ENCODE measurements at regions not wholly inside any gene's neighbourhood (a gene's known extent, or its start where the extent isn't known, plus 50 kb on each side); places are given as distances from the start of the nearest gene placed in this dataset.

- Mint-ChIP-seq H3K27me3 (ENCODE audit: unreplicated experiment) (no peaks in the 10 kb centered on the region), H3K36me3 (ENCODE audit: unreplicated experiment) (no peaks in the 10 kb centered on the region), H3K4me1 (ENCODE audit: unreplicated experiment) (peaks cover 3% of the 10 kb centered on the region), H3K9me3 (ENCODE audit: unreplicated experiment) (peaks cover 5% of the 10 kb centered on the region), H3K4me3 (ENCODE audit: unreplicated experiment) (no peak overlapping the region), H3K27ac (ENCODE audit: unreplicated experiment) (no peak overlapping the region)
- no peak for DNase-seq (ENCODE audit: extremely low spot score, unreplicated experiment)
- no peak for TF ChIP-seq CTCF (IDR thresholded peaks at IDR 0.05)
Observed at GRCh38 chr7:41418337-41418736, 284.6 kb downstream of the INHBA start.

- Mint-ChIP-seq H3K27ac (ENCODE audit: unreplicated experiment) (no peak overlapping the region), H3K27me3 (ENCODE audit: unreplicated experiment) (no peaks in the 10 kb centered on the region), H3K4me1 (ENCODE audit: unreplicated experiment) (peaks cover 3% of the 10 kb centered on the region), H3K36me3 (ENCODE audit: unreplicated experiment) (no peaks in the 10 kb centered on the region), H3K9me3 (ENCODE audit: unreplicated experiment) (peaks cover 15% of the 10 kb centered on the region), H3K4me3 (ENCODE audit: unreplicated experiment) (no peak overlapping the region)
- TF ChIP-seq CTCF (IDR thresholded peaks at IDR 0.05): no peak
- no peak for DNase-seq (ENCODE audit: extremely low spot score, unreplicated experiment)
Observed at GRCh38 chr7:41416208-41416595, 286.7 kb downstream of the INHBA start.

GRCh38 chr7:41415471-41416207 is 287.3 kb downstream of the INHBA start:
- Mint-ChIP-seq H3K4me3 (ENCODE audit: unreplicated experiment) (no peak overlapping the region), H3K27ac (ENCODE audit: unreplicated experiment) (no peak overlapping the region), H3K36me3 (ENCODE audit: unreplicated experiment) (no peaks in the 10 kb centered on the region), H3K9me3 (ENCODE audit: unreplicated experiment) (peaks cover 15% of the 10 kb centered on the region), H3K27me3 (ENCODE audit: unreplicated experiment) (no peaks in the 10 kb centered on the region), H3K4me1 (ENCODE audit: unreplicated experiment) (peaks cover 3% of the 10 kb centered on the region)
- no peak for DNase-seq (ENCODE audit: extremely low spot score, unreplicated experiment)
- TF ChIP-seq CTCF (IDR thresholded peaks at IDR 0.05): no peak

GRCh38 chr7:41415051-41415450 is 287.8 kb downstream of the INHBA start:
- TF ChIP-seq CTCF (IDR thresholded peaks at IDR 0.05): no peak
- no peaks in the 10 kb centered on the region for H3K27me3 Mint-ChIP-seq (ENCODE audit: unreplicated experiment)

GRCh38 chr7:41404375-41405074 is 298.4 kb downstream of the INHBA start:
- Mint-ChIP-seq H3K9me3 (ENCODE audit: unreplicated experiment) (no peaks in the 10 kb centered on the region), H3K4me1 (ENCODE audit: unreplicated experiment) (no peaks in the 10 kb centered on the region), H3K27ac (ENCODE audit: unreplicated experiment) (no peak overlapping the region), H3K36me3 (ENCODE audit: unreplicated experiment) (no peaks in the 10 kb centered on the region), H3K4me3 (ENCODE audit: unreplicated experiment) (no peak overlapping the region), H3K27me3 (ENCODE audit: unreplicated experiment) (no peaks in the 10 kb centered on the region)
- no peak for DNase-seq (ENCODE audit: extremely low spot score, unreplicated experiment)
- TF ChIP-seq CTCF (IDR thresholded peaks at IDR 0.05): no peak

More at GRCh38 chr7:41415051-41415450, 287.8 kb downstream of the INHBA start:
- no peak for DNase-seq (ENCODE audit: extremely low spot score, unreplicated experiment)
- peaks cover 15% of the 10 kb centered on the region for H3K9me3 Mint-ChIP-seq (ENCODE audit: unreplicated experiment)
- no peaks in the 10 kb centered on the region for H3K36me3 Mint-ChIP-seq (ENCODE audit: unreplicated experiment)
- no peak overlapping the region for H3K4me3 Mint-ChIP-seq (ENCODE audit: unreplicated experiment)
- H3K27ac Mint-ChIP-seq (ENCODE audit: unreplicated experiment): no peak overlapping the region
- H3K4me1 Mint-ChIP-seq (ENCODE audit: unreplicated experiment): peaks cover 3% of the 10 kb centered on the region

Data from osteocyte (in vitro differentiated cells).